ENCODE measurements at regions not wholly inside any gene's neighbourhood (a gene's known extent, or its start where the extent isn't known, plus 50 kb on each side); places are given as distances from the start of the nearest gene placed in this dataset.

- DNase-seq = peak in 9 of 58 donors; percentile 0 to 63 (median 3)
Observed at GRCh38 chr14:42965512-42965911, 1358.8 kb downstream of the LRFN5 start.

- no peak for DNase-seq
Observed at GRCh38 chr14:42961509-42961908, 1354.8 kb downstream of the LRFN5 start.

GRCh38 chr14:42950363-42950762 lies 1343.7 kb downstream of the LRFN5 start:
- no peak for DNase-seq

- DNase-seq = no peak
Observed at GRCh38 chr14:42947991-42948390, 1341.3 kb downstream of the LRFN5 start.

- no peak for DNase-seq
Observed at GRCh38 chr14:42944284-42944683, 1337.6 kb downstream of the LRFN5 start.

- no peak for DNase-seq
Observed at GRCh38 chr14:42931308-42931707, 1324.6 kb downstream of the LRFN5 start.

- DNase-seq = no peak
Observed at GRCh38 chr14:42929806-42930480, 1323.3 kb downstream of the LRFN5 start.

GRCh38 chr14:42927313-42927712 lies 1320.6 kb downstream of the LRFN5 start:
- no peak for DNase-seq

GRCh38 chr14:42921901-42922300 lies 1315.2 kb downstream of the LRFN5 start:
- peak in 2 of 58 donors; percentile 18 to 32 for DNase-seq

GRCh38 chr14:42918615-42919014 lies 1311.9 kb downstream of the LRFN5 start:
- DNase-seq = no peak

GRCh38 chr14:42911642-42912041 lies 1305.0 kb downstream of the LRFN5 start:
- no peak for DNase-seq

GRCh38 chr14:42909659-42910058 lies 1303.0 kb downstream of the LRFN5 start:
- no peak for DNase-seq

GRCh38 chr14:42893183-42893582 lies 1286.5 kb downstream of the LRFN5 start:
- DNase-seq = no peak

GRCh38 chr14:42884100-42884499 lies 1277.4 kb downstream of the LRFN5 start:
- no peak for DNase-seq

- no peak for DNase-seq
Observed at GRCh38 chr14:42877716-42878115, 1271.0 kb downstream of the LRFN5 start.

GRCh38 chr14:42872786-42873185 lies 1266.1 kb downstream of the LRFN5 start:
- DNase-seq = no peak

GRCh38 chr14:42869681-42870080 lies 1263.0 kb downstream of the LRFN5 start:
- no peak for DNase-seq

GRCh38 chr14:42862114-42862513 lies 1255.4 kb downstream of the LRFN5 start:
- no peak for DNase-seq

- DNase-seq = no peak
Observed at GRCh38 chr14:42860371-42860770, 1253.7 kb downstream of the LRFN5 start.

GRCh38 chr14:42856106-42856505 lies 1249.4 kb downstream of the LRFN5 start:
- DNase-seq = no peak

- DNase-seq = no peak
Observed at GRCh38 chr14:42855085-42855484, 1248.4 kb downstream of the LRFN5 start.

- peak in 3 of 58 donors; percentile 0 to 5 (median 2) for DNase-seq
Observed at GRCh38 chr14:42854061-42854460, 1247.4 kb downstream of the LRFN5 start.

GRCh38 chr14:42848652-42849051 lies 1242.0 kb downstream of the LRFN5 start:
- DNase-seq = no peak

- no peak for DNase-seq
Observed at GRCh38 chr14:42814817-42815216, 1208.1 kb downstream of the LRFN5 start.
